ENCODE measurements at regions not wholly inside any gene's neighbourhood (a gene's known extent, or its start where the extent isn't known, plus 50 kb on each side); places are given as distances from the start of the nearest gene placed in this dataset.

GRCh38 chr1:219681876-219682275 is 69.0 kb upstream of the ZC3H11B start:
- H3K27me3 ChIP-seq (ENCODE audit: insufficient read depth, low read length): no peaks in the 10 kb centered on the region
- no peak overlapping the region for H3K4me3 ChIP-seq (ENCODE audit: low read depth, low read length, poor library complexity, severe bottlenecking)
- H3K4me1 ChIP-seq (ENCODE audit: insufficient read depth, low read length, severe bottlenecking): no peaks in the 10 kb centered on the region
- no peaks in the 10 kb centered on the region for H3K79me2 ChIP-seq (ENCODE audit: insufficient read depth, low read length)
- no peak overlapping the region for H3K9ac ChIP-seq (ENCODE audit: low read length)
- H3K4me2 ChIP-seq (ENCODE audit: low read length): no peak overlapping the region
- no peak for TF ChIP-seq CTCF (IDR thresholded peaks at IDR 0.05; ENCODE audit: low read length)
- no peak for TF ChIP-seq EZH2 (IDR thresholded peaks at IDR 0.05; ENCODE audit: borderline replicate concordance, low read length)
- no peaks in the 10 kb centered on the region for H4K20me1 ChIP-seq (ENCODE audit: insufficient read depth, low read length)
- no peaks in the 10 kb centered on the region for H3F3A ChIP-seq (ENCODE audit: insufficient read depth, low read length)
- H3K36me3 ChIP-seq (ENCODE audit: insufficient read depth, low read length): no peaks in the 10 kb centered on the region
- no peak overlapping the region for H3K27ac ChIP-seq (ENCODE audit: low read depth, low read length, poor library complexity, severe bottlenecking)
- no peaks in the 10 kb centered on the region for H3K9me2 ChIP-seq (ENCODE audit: low read depth, low read length)
- no peak overlapping the region for H2AFZ ChIP-seq (ENCODE audit: low read length)
- no peaks in the 10 kb centered on the region for H3K9me3 ChIP-seq (ENCODE audit: low read length)

- Histone ChIP-seq H3F3A (ENCODE audit: insufficient read depth, low read length) (no peaks in the 10 kb centered on the region), H3K27me3 (ENCODE audit: insufficient read depth, low read length) (no peaks in the 10 kb centered on the region), H3K4me2 (ENCODE audit: low read length) (no peak overlapping the region), H3K9me2 (ENCODE audit: low read depth, low read length) (no peaks in the 10 kb centered on the region), H3K4me3 (ENCODE audit: low read depth, low read length, poor library complexity, severe bottlenecking) (no peak overlapping the region), H3K9ac (ENCODE audit: low read length) (no peak overlapping the region), H3K79me2 (ENCODE audit: insufficient read depth, low read length) (no peaks in the 10 kb centered on the region), H2AFZ (ENCODE audit: low read length) (no peak overlapping the region), H3K27ac (ENCODE audit: low read depth, low read length, poor library complexity, severe bottlenecking) (no peak overlapping the region), H3K9me3 (ENCODE audit: low read length) (no peaks in the 10 kb centered on the region), H3K36me3 (ENCODE audit: insufficient read depth, low read length) (no peaks in the 10 kb centered on the region), H4K20me1 (ENCODE audit: insufficient read depth, low read length) (no peaks in the 10 kb centered on the region), H3K4me1 (ENCODE audit: insufficient read depth, low read length, severe bottlenecking) (no peaks in the 10 kb centered on the region)
- no peak for TF ChIP-seq CTCF (IDR thresholded peaks at IDR 0.05; ENCODE audit: low read length)
- TF ChIP-seq EZH2 (IDR thresholded peaks at IDR 0.05; ENCODE audit: borderline replicate concordance, low read length): no peak
Measured at GRCh38 chr1:219676012-219676765, 63.3 kb upstream of the ZC3H11B start.

- TF ChIP-seq CTCF (IDR thresholded peaks at IDR 0.05; ENCODE audit: low read length) (no peak), EZH2 (IDR thresholded peaks at IDR 0.05; ENCODE audit: borderline replicate concordance, low read length) (no peak)
- Histone ChIP-seq H2AFZ (ENCODE audit: low read length) (no peak overlapping the region), H3K4me2 (ENCODE audit: low read length) (no peak overlapping the region), H3K36me3 (ENCODE audit: insufficient read depth, low read length) (no peaks in the 10 kb centered on the region), H3K9me2 (ENCODE audit: low read depth, low read length) (no peaks in the 10 kb centered on the region), H3K9me3 (ENCODE audit: low read length) (no peaks in the 10 kb centered on the region), H3K4me3 (ENCODE audit: low read depth, low read length, poor library complexity, severe bottlenecking) (no peak overlapping the region), H3K27ac (ENCODE audit: low read depth, low read length, poor library complexity, severe bottlenecking) (no peak overlapping the region), H3K9ac (ENCODE audit: low read length) (no peak overlapping the region), H3K79me2 (ENCODE audit: insufficient read depth, low read length) (no peaks in the 10 kb centered on the region), H3F3A (ENCODE audit: insufficient read depth, low read length) (no peaks in the 10 kb centered on the region), H3K4me1 (ENCODE audit: insufficient read depth, low read length, severe bottlenecking) (no peaks in the 10 kb centered on the region), H3K27me3 (ENCODE audit: insufficient read depth, low read length) (no peaks in the 10 kb centered on the region), H4K20me1 (ENCODE audit: insufficient read depth, low read length) (no peaks in the 10 kb centered on the region)
Measured at GRCh38 chr1:219670426-219671149, 57.7 kb upstream of the ZC3H11B start.

Data from OCI-LY1 (cell line).